ENCODE measurements at regions not wholly inside any gene's neighbourhood (a gene's known extent, or its start where the extent isn't known, plus 50 kb on each side); places are given as distances from the start of the nearest gene placed in this dataset.

GRCh38 chr13:88908961-88909441 is 1237.8 kb downstream of the SLITRK5 start:
- no peak for DNase-seq

GRCh38 chr13:88919970-88920628 is 1248.9 kb downstream of the SLITRK5 start:
- peak; percentile 98 for DNase-seq

GRCh38 chr13:88925954-88926353 is 1254.8 kb downstream of the SLITRK5 start:
- no peak for DNase-seq

GRCh38 chr13:88926890-88927502 is 1255.8 kb downstream of the SLITRK5 start:
- DNase-seq, result no peak

GRCh38 chr13:88932950-88933349 is 1261.8 kb downstream of the SLITRK5 start:
- DNase-seq, result peak; percentile 9

- peak; percentile 46 for DNase-seq
Measured at GRCh38 chr13:88937384-88937783, 1266.2 kb downstream of the SLITRK5 start.

- DNase-seq, result no peak
Measured at GRCh38 chr13:88945793-88946192, 1274.6 kb downstream of the SLITRK5 start.

GRCh38 chr13:88948501-88948900 is 1277.3 kb downstream of the SLITRK5 start:
- DNase-seq, result no peak

- no peak for DNase-seq
Measured at GRCh38 chr13:88958821-88959220, 1287.7 kb downstream of the SLITRK5 start.

- DNase-seq, result no peak
Measured at GRCh38 chr13:88976466-88976865, 1305.3 kb downstream of the SLITRK5 start.

- DNase-seq, result no peak
Measured at GRCh38 chr13:88978607-88979006, 1307.4 kb downstream of the SLITRK5 start.

GRCh38 chr13:88979465-88980175 is 1308.4 kb downstream of the SLITRK5 start:
- DNase-seq, result peak; percentile 65

GRCh38 chr13:89003656-89004055 is 1332.5 kb downstream of the SLITRK5 start:
- no peak for DNase-seq

- DNase-seq, result no peak
Measured at GRCh38 chr13:89011615-89012014, 1340.4 kb downstream of the SLITRK5 start.

- no peak for DNase-seq
Measured at GRCh38 chr13:89027694-89028306, 1356.6 kb downstream of the SLITRK5 start.

GRCh38 chr13:89029062-89029461 is 1357.9 kb downstream of the SLITRK5 start:
- no peak for DNase-seq

- DNase-seq, result no peak
Measured at GRCh38 chr13:89034015-89034414, 1362.8 kb downstream of the SLITRK5 start.

GRCh38 chr13:89052699-89053098 is 1381.5 kb downstream of the SLITRK5 start:
- DNase-seq, result no peak

- DNase-seq, result no peak
Measured at GRCh38 chr13:89053418-89053817, 1382.2 kb downstream of the SLITRK5 start.

GRCh38 chr13:89057274-89057673 is 1386.1 kb downstream of the SLITRK5 start:
- DNase-seq, result no peak

GRCh38 chr13:89057862-89058261 is 1386.7 kb downstream of the SLITRK5 start:
- DNase-seq, result no peak

GRCh38 chr13:89061821-89062220 is 1390.7 kb downstream of the SLITRK5 start:
- DNase-seq, result no peak

GRCh38 chr13:89066868-89067466 is 1395.8 kb downstream of the SLITRK5 start:
- peak; percentile 69 for DNase-seq

All from MV-4-11 (cell line).